Pancreas (tissue), 10 donors: ENCODE measurements at regions not wholly inside any gene's neighbourhood (a gene's known extent, or its start where the extent isn't known, plus 50 kb on each side); places are given as distances from the start of the nearest gene placed in this dataset.

Experiments
- ATAC-seq, 4 donors: fragments of 200-7000 bp; cut with Tn5 transposase; one replicate each; pipeline versions ENCODE4 v1.8.0 to v1.9.1; 2020; ENCODE audit warnings: mild to moderate bottlenecking in 4 of 4, moderate library complexity in 4 of 4
- DNase-seq, 6 donors: peaks; one replicate each; pipeline ENCODE4 v3.0.0-alpha.2; 2020
- FAIRE-seq: peaks from 2 replicates; lab custom pipeline; 2012; peaks lifted over from hg19 to GRCh38; lab: Jason Lieb, UNC
- H3K27ac ChIP-seq, 4 donors: fragments of 200-600 bp; sonication (generic); 1 replicate in 3 of 4; 2 replicates in 1 of 4; pipeline versions ENCODE4 v1.5.0 to v1.8.0; 2020
- H3K27me3 ChIP-seq, 4 donors: fragments of 200-600 bp; one replicate each; pipeline ENCODE4 v1.8.0; 2021
- H3K36me3 ChIP-seq, 3 donors: fragments of 200-600 bp; sonication (generic) in 1 of 3; one replicate each; pipeline versions ENCODE4 v1.5.0 to v1.8.0; 2020 to 2021
- H3K4me1 ChIP-seq, 3 donors: fragments of 200-600 bp; one replicate each; pipeline ENCODE4 v1.8.0; 2021
- H3K4me3 ChIP-seq, 4 donors: fragments of 200-600 bp; sonication (generic) in 2 of 4; one replicate each; pipeline versions ENCODE4 v1.5.0 to v1.8.0; 2020 to 2021
- H3K9me3 ChIP-seq, 4 donors: fragments of 200-600 bp; one replicate each; pipeline ENCODE4 v1.8.0; 2021
- WGBS, 2 donors: extraction: QIAGEN DNeasy Blood & Tissue Kit; methylation state at CpG; one replicate each; pipeline ENCODE4 v1.1.7; 2013; 5-methylcytosine and 5-hydroxymethylcytosine counted together
- intact Hi-C, 3 donors: fragments of 100-400 bp; cut with DNase I; formaldehyde crosslinking; loops; one replicate each; pipeline versions ENCODE4 v1.11.1 to v1.14.2; 2022
- TF ChIP-seq, protein P1 (sequence below), 4 donors: fragments of 200-600 bp; sonication (generic) in 3 of 4; IDR thresholded peaks; one replicate each; pipeline versions ENCODE4 v1.5.0 to v1.8.0; 2021; ENCODE audit warnings: antibody characterized with exemption in 4 of 4
- donor health status: healthy with polysubstance abuse.
- donor health status: DM: no; HTN: no; CAD: no; lungs with moderate emphysema.
- donor health status: DM: no; HTN: no; CAD: no.
- donor health status: control.
- donor health status: control.
- donor health status: Bipolar disorder and iron deficiency.
- donor health status: DM: yes; HTN: yes; CAD: no.
- donor health status: DM: no; HTN: no; CAD: no.
- donor health status: DM: no; HTN: no; CAD: no.
- donor health status: DM: yes; HTN: yes; CAD: no.

DNA sequence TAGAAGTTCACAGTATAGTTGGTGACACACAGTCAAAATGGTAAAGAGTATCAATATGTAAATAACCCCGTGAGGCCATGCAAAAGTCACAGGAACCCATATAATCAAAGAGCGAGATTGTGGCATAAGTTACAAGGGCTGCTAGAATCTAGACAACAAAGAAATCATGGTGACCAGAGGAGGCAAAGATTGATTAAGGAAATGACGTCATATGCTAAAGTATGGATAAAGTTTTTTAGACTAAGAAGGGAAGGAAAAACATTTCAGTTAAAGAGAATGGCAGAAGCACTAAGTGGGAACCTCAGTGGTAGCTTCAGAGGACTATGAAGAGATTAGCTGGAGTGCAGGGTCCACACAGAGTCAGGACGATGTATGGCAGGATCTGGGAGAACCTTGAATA, 330.3 kb downstream of the NFIB start:
- FAIRE-seq (no peak), DNase-seq (no peak), ATAC-seq (no peak)
- H3K4me1 ChIP-seq = no peaks in the 10 kb centered on the region
- TF ChIP-seq, protein P1, sequence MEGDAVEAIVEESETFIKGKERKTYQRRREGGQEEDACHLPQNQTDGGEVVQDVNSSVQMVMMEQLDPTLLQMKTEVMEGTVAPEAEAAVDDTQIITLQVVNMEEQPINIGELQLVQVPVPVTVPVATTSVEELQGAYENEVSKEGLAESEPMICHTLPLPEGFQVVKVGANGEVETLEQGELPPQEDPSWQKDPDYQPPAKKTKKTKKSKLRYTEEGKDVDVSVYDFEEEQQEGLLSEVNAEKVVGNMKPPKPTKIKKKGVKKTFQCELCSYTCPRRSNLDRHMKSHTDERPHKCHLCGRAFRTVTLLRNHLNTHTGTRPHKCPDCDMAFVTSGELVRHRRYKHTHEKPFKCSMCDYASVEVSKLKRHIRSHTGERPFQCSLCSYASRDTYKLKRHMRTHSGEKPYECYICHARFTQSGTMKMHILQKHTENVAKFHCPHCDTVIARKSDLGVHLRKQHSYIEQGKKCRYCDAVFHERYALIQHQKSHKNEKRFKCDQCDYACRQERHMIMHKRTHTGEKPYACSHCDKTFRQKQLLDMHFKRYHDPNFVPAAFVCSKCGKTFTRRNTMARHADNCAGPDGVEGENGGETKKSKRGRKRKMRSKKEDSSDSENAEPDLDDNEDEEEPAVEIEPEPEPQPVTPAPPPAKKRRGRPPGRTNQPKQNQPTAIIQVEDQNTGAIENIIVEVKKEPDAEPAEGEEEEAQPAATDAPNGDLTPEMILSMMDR (IDR thresholded peaks at IDR 0.05) = no peak
- 76 to 86% methylated on average over 4 of the region's 4 CpGs for WGBS, 2 donors
- H3K36me3 ChIP-seq = no peaks in the 10 kb centered on the region
- no peaks in the 10 kb centered on the region for H3K27me3 ChIP-seq
- H3K27ac ChIP-seq = no peak overlapping the region
- intact Hi-C loops = no loop called here
- no peaks in the 10 kb centered on the region for H3K9me3 ChIP-seq
- H3K4me3 ChIP-seq = no peak overlapping the region

GRCh38 chr9:13979941-13980318, 334.0 kb downstream of the NFIB start:
- Histone ChIP-seq H3K4me3 (no peak overlapping the region), H3K36me3 (no peaks in the 10 kb centered on the region), H3K27me3 (no peaks in the 10 kb centered on the region), H3K4me1 (no peaks in the 10 kb centered on the region), H3K9me3 (no peaks in the 10 kb centered on the region), H3K27ac (no peak overlapping the region)
- intact Hi-C loops = no loop called here
- FAIRE-seq = no peak
- no peak for DNase-seq
- WGBS, 2 donors = 16 to 19% methylated on average over 2 of the region's 2 CpGs
- TF ChIP-seq, protein P1 (IDR thresholded peaks at IDR 0.05) = no peak
- ATAC-seq = peak in 1 of 4 donors; percentile 50

GRCh38 chr9:13975611-13976290, 338.2 kb downstream of the NFIB start:
- no peaks in the 10 kb centered on the region for H3K9me3 ChIP-seq
- H3K27me3 ChIP-seq = no peaks in the 10 kb centered on the region
- WGBS, 2 donors = 93 to 97% methylated on average over 1 of the region's 1 CpG
- no peak overlapping the region for H3K4me3 ChIP-seq
- H3K27ac ChIP-seq = no peak overlapping the region
- TF ChIP-seq, protein P1 (IDR thresholded peaks at IDR 0.05) = no peak
- FAIRE-seq = no peak
- no peak for DNase-seq
- ATAC-seq = no peak
- intact Hi-C loops = no loop called here
- no peaks in the 10 kb centered on the region for H3K36me3 ChIP-seq
- no peaks in the 10 kb centered on the region for H3K4me1 ChIP-seq

DNA sequence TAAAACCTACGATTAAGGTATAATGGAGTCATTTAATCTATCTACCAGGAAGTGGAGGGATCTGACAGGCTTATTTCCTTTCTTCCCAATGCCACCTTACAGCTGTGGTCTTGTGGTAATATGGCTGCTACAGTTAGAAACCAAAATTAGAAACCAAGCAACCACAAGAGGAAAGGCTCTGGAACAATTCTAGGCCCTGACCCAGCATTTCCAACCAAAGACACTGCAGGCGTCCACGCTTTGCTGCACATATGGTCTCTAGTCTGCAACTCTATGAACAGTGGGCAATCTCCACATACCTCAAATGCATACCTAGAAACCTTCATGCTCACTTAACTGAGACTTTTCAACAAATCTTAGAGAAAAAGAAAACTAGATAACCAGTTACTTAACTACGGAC, 339.1 kb downstream of the NFIB start:
- no peaks in the 10 kb centered on the region for H3K9me3 ChIP-seq
- H3K27ac ChIP-seq = no peak overlapping the region
- no peak for FAIRE-seq
- H3K36me3 ChIP-seq = no peaks in the 10 kb centered on the region
- no peak for ATAC-seq
- H3K4me1 ChIP-seq = no peaks in the 10 kb centered on the region
- DNase-seq = no peak
- TF ChIP-seq, protein P1 (IDR thresholded peaks at IDR 0.05) = no peak
- no peak overlapping the region for H3K4me3 ChIP-seq
- H3K27me3 ChIP-seq = no peaks in the 10 kb centered on the region
- 73 to 91% methylated on average over 4 of the region's 4 CpGs for whole genome bisulfite sequencing, 2 donors
- intact Hi-C loops = no loop called here

GRCh38 chr9:13971966-13972655, 341.8 kb downstream of the NFIB start:
- DNase-seq (no peak), ATAC-seq (no peak), FAIRE-seq (no peak)
- 70 to 74% methylated on average over 10 of the region's 10 CpGs for WGBS, 2 donors
- intact Hi-C loops = no loop called here
- Histone ChIP-seq H3K27ac (no peak overlapping the region), H3K9me3 (no peaks in the 10 kb centered on the region), H3K4me1 (no peaks in the 10 kb centered on the region), H3K36me3 (no peaks in the 10 kb centered on the region), H3K4me3 (no peak overlapping the region), H3K27me3 (no peaks in the 10 kb centered on the region)
- TF ChIP-seq, protein P1 (IDR thresholded peaks at IDR 0.05) = no peak
